HG03060 (cell line): ENCODE measurements at regions not wholly inside any gene's neighbourhood (a gene's known extent, or its start where the extent isn't known, plus 50 kb on each side); places are given as distances from the start of the nearest gene placed in this dataset.
A peak's percentile ranks its signal among the peaks of the same experiment; 100 is the strongest.

ENCODE experiments used
- ATAC-seq: cut with Tn5 transposase; IDR thresholded peaks from one replicate; pipeline ENCODE4 v1.9.1; 2021; ENCODE audit warnings: low read depth, moderate number of reproducible peaks; ENCODE audit not compliant: unreplicated experiment

DNA sequence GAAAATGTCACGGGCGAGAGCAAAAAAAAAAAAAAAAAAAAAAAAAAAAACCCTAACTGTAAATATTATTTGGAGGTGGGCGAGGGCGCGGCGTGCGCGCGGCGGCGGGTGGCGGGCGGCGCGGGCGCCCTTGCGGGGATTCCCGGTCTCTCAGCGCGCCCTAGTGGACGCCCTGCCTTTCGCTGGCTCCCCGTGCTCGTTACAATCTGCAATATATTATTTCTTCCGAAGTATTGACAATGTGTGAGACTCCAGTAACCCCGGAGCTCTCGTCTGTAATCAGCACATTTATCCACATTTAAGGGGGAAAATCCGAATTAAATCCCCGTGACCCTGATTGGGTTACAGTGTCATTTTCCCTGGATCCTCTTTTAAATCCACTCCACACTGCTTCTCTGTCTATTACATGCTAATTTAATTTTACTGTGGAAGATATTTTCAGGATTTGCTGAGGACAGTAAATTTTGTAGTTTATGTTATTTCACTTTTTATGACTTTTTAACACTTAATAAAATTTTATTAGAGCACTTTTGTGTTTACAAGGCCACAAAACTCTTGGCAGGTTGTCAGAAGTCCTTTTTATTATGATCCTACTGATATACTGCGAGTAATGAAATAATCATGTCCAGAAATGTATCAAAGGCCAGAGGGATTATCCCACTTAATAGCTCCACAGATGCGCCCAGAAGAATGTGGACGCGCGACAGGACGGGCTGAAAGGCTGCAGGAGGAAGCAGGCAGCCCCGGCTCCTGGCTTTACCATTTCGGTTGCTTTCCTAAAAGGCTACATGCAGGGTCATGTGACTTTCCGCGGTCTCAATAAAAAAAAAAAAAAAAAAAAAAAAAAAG is 369.1 kb downstream of the MTX2 start:
- peak; percentile 48 for ATAC-seq

DNA sequence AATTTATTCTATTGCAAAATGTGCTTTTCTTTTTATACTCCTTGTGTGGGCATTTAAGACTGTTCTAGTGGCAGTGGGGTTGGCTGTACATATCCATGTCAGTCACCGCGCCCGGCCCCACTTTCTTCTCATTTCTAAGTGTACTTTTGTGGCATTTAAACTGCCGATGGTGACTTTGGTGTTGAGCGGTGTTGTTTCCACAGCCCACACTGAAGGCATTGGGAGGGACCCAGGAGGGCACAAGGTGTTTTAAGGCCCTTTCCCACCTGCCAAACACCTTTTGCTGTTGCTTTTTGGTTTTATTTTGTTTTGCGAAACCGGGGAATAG is 369.7 kb downstream of the MTX2 start:
- ATAC-seq: no peak

DNA sequence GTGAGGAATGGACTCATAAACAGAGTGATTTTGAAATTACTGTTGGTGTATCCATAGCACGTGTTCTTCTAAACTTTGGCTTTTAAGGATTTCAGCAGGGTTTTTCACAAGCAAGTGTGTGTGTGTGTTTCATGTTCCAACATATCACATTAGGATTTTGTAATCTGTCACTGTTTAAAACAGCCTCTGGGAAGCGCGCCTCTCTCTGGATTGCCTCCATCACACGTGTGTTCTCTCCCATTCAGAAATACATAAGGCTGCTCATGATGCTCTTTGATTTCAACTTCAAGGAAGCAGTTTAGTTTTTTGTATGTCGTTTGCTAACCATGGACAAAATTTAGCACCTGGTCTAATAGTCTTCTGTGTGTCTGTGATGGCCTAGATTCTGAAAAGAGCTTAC is 370.4 kb downstream of the MTX2 start:
- no peak for ATAC-seq

DNA sequence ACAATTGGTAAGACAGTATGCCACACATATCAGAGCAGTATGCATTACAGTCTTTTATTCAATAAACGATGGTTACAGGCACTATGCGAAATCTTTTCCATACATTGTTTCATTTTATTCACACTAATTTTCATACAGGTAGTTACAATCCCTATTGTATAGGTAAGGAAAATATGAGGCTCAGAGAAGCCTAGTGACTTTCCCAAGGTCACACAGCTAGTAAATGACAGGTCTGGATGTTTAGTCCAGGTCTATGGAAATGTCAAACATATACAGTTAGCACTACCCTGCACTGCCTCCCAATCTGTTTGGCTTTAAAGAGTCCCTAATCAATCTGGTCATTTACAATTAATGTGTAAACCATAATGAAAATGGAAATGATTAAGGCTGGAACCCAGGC is 372.2 kb downstream of the MTX2 start:
- no peak for ATAC-seq

DNA sequence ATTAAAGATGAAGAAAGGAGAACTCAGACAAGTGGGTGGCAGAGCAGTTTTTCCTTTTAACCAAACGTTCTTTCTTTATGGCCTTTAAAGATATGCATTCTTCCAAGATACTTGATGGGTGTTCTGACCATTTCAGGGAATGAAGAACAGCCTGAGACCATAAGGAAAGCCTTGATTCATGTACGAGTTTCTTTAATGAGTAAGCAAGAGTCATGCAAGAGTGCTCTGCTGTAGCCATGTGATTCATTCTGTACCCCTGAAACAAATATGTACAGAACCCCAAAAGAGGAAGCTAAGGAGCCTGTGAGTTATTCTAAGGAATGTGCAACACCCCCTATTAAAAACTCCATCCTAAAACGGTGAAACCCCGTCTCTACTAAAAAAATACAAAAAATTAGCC is 372.8 kb downstream of the MTX2 start:
- ATAC-seq: peak; percentile 63

DNA sequence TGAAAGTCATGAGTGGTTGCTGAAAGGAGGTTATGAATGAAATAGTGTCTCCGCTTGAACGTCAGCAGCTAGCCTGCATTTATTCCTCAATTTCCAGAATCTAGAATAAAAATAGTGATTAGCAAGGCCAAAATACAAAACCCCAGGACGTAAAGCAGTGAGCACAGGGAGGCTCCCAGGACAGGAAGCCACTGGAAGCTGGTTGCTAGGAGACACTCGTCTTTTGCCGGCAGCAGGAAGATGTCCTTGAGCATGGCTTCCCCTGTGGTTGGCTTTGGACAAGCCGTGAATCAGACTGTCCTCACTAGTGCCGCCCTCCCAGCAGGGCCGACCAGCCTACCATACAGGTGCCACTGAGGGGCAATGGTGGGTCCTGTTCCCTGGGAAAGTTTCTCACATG is 374.4 kb downstream of the MTX2 start:
- ATAC-seq: no peak

DNA sequence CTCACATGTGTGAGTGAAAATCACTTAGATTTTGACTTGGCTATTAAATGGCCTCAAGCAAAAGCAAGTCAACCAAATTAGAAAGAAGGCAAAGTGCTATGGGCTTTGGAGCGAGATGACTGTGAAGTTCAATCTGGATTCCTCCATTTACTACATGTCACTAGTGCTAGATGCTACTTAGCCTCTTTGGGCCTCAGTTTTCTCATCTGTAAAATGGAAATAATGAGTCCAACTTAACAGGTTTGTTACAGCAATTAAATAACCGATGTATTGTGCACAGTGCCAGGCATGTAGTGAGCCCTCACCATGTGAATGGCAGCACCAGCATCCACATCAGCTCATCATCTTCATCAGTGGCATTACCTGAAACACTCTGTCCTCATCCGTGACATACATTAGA is 376.3 kb downstream of the MTX2 start:
- no peak for ATAC-seq

DNA sequence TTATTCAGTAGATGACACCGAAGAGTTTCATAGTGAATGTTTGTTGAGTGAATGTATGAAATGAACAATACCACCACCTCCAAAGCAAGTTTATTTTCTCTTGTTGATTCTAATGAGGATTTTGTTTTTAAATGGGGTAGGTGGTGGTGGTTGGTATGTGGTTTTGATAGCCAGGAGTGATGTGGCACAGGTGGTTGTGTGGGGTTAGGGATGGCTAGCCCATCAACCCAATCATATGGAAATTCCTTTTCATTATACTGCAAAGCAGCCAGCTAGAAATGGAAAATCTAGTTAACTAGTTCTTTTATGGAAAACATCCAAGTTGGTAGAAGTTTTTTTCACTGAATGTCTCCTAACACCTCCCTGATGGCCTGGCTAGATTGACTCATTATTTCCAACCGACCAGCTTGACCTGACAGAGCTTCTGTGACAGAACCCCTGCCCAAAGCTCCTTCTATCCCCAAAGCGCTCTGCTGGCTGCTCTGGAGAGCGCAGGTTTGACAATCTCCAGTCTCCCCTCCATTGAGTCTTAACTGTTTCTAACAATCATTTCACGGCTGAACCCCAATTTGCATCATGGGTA is 376.9 kb downstream of the MTX2 start:
- ATAC-seq: no peak

DNA sequence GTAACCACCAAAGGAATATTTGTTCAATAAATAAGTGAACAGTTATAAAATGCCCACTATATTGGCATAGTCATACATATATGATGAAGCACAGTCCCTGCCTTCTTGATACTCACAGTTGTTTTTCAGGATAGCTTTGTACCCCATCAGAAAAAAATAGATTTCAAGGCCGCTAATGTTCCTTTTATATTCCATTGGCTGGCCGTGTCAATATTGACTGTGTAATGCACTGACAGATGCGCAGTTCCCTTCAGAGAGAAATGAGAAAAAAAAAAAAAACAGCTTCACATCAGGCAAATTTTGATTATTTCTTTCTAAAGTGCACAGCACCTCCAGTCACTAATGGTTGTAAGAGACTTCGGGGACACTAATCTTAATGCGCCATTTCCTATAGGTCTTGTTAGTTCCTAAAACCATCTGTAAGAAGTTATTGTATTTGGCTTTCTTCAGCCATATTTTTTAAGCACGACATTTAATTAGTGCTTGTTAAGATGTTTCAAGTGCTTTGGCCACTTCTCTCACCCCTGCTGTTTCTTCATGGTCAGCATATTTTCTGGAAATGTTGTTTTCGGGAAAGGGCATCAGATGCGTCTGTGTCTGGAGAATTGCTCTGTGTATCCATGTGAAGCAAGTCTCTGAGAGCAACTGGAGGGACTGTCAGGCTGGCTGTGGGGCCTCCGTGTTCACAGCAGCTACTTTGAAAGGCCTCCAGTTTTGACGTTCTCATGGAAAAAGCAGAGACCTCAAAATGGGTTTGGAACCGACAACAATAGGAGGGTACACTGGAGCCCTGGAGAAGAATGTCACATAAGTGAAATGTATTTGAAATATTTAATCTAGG is 378.3 kb downstream of the MTX2 start:
- no peak for ATAC-seq

DNA sequence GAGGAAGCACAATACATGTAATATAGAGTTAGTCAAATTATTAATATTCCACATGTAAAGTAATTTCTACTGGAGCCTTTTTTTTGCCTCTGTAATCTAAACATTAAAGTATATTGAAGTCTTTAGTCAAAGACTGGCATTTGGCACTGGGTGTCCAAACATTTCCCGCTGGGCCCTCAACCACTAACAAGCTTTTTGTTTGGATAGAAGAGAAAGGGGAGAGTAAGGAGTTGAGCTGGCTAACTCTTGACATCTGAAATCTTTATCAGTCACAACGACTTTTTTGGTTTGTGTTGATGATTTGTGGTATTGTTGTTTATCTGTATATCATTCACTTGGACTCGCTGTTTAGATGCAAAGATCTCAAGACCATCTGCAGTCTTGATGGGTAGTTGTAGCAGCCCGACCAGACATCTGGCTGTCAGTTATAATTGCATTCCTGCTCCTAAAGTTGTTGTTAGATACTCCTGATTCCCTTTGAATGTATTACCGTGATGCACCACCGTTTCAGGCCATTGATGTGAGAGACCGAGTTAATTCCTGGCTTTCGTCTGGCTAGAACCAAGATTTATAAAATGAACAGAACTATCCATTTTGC is 379.6 kb downstream of the MTX2 start:
- no peak for ATAC-seq

DNA sequence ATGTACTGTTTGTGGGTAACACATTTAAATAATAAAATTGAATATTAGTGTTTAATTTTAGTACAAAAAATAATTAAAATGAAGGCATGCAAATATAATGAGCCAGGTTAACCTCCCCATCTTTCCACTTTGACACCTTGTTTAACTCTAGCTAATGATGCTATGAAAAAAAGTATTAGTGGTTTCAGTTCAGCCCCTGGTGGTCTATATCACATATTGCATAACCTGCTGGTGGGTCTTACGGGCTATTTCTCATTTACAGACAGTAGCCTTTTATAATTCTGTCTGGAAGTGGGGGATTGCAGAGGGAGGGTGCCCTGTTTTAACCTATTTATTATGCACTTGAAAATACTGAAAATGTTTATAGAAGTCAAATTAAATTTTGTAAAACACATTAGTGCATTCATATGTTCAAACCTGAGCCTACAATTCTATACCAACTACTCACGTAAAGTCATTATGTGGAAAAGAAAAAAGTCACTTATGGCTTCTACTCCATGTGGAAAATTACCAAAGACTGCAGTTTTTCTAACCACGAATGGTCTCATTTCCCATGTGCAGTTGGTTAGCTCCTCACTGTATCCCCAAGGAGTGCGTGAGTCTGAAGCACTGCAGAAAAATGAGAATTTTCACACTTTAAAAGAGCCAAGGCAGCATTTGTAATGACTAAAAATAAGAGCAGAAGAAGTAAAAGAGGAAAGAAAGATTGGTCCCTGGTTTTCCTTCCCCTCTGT is 381.0 kb downstream of the MTX2 start:
- no peak for ATAC-seq

DNA sequence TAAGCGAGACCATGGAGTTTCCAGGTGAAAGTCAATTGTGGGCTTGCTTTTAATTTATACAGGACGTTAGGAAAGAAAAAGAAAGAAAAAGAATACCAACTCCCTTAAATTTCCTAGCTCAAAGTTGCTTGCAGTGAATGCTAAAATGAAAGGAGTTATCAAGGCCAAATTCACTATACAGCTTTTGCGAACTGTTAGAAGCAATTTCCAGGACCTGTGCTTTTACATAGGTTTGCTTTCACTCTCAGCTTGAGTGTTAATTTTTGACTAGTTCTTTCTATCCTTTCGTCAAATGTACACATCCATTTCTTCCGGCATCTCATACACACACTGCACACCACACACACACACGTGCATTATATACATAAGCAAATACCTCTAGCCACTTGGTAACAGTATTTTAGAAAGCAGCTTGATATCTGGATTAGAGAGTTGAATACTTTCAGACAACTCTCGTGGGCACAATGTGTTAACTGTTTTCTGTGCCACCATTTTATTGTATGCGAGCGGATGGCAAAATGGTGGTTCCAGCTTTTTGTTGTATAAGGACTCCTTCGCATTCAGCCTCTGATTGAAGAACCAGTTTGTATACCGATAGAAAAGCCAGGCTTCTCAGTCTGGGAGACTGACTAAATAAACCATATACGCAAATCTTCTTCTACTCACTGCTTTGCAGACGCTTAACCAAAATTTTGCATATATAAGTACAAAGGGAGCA is 381.8 kb downstream of the MTX2 start:
- ATAC-seq: no peak

DNA sequence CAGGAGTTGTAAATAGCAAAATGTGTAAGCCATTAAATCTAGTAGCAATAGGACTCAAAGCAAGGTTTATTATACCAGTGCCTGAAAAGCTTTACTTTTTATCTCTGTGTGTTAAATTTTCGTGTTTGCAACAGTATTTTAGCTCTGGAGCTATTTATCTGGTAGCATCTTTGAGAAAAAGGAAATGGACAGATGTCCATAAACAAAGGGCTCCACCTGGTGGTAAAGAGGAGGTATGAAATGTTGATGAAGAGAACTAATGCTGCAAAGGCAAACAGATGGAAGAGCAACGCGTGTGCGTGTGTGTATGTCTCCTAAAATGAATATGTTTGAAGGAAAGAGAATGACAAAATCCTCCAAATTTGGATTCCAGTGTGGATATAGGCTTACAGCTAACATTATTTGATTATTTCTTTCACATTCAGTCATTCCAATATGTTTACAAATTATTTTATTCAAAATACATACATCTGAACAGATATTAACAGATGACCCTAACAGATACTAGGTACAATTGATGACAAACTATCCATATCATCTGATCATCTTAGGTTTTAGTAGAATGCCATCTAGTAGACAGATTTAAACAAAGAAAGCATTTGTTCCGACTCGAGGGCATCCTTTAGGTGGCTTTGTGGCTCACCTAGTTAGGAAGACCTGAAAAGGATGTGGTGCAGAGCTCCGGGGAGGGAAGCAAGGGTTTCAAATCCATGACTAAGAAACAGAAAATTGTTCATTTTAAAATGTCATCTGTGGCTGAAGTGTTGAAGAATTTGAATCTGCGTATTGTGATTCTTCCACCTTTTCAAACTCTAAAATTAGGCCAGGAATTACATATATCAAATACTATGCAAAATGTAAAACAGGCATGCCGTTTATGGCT is 383.3 kb downstream of the MTX2 start:
- ATAC-seq: no peak

DNA sequence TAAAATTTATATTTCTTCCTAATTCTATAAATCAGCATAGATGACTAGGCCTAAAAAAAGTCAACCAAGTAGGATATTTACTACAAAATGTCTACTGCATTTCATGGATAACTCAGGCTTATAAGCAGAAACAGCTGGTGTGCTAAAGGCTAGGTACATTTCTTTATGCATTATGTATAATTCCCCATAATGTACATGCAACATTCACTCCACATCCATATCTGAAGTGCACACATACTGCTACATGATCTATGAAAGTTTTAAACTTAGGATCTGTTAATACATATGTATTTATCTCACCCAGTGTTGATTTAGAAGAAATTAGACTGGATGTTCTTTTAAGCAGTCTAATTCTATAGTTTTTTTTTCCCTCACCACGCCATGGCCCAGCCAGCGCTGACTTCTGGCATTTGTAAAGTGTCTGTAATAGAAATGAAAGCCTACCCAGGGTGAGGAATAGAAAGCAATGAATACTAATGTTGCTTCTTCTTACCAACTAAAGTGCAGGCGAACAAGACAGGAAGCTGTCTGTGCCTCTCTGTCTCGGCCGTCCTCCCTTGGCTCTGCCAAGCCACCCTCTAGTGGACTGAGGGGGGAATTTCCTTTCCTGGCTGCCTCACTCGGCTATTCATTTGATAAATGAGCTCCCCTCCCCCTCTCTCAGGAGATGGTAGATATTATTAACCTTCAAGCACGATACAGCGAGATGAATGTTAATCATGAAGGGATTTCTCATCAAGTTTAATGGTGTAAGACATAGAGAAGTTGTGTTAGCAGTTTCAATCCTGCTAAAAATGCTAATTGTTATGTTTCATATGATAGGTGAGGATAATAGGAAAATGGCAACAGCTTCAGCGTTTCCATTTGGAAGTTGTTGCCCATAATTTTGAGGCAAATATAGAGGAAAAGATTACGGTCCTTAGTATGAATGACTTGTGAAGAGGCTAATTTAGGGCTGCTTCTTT is 384.5 kb downstream of the MTX2 start:
- no peak for ATAC-seq

DNA sequence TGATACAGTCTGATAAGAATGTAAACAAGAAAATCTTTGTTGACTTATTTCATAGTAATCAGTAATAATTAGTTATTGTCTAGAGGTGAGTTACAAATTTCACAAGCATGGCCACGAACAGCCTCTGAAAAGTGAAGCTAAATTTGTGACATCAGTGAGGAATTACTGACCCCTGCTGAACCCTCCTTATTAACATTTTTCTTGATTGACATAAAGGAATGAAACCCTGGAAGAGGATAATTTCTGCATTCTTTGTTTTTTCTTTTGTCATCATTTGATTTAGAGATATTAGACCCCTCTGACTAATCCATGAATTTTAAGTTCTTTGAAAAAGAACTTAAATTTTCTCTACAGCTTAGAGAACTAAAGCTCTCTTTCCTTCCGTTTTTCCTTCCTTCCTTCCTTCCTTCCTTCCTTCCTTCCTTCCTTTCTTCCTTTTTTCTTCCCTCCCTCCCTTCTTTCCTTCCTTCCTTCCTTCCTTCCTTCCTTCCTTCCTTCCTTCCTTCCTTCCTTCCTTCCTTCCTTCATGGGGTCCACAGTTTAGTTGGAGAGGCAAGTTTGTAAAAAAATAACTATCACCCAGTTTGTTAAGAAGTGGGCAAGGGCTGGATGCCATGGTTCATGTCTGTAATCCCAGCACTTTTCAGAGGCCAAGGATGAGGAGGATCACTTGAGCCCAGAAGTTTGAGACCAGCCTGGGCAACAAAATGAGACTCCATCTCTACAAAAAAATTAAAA is 387.0 kb downstream of the MTX2 start:
- no peak for ATAC-seq

DNA sequence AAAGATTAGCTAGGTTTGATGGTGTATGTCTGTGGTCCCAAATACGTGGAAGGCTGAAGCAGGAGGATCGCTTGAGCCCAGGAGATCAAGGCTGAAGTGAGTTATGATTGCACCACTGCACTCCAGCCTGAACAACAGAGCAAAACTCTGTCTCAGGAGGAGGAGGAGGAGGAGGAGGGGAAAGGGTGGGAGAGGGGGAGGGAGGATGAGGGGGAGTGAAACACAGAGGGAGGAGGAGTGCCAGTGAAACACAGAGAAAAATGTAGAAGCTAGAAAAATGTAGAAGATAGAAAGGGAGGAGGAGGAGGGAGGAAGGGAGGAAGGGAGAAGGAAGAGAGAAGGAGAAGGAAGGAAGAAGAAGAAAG is 387.5 kb downstream of the MTX2 start:
- no peak for ATAC-seq

DNA sequence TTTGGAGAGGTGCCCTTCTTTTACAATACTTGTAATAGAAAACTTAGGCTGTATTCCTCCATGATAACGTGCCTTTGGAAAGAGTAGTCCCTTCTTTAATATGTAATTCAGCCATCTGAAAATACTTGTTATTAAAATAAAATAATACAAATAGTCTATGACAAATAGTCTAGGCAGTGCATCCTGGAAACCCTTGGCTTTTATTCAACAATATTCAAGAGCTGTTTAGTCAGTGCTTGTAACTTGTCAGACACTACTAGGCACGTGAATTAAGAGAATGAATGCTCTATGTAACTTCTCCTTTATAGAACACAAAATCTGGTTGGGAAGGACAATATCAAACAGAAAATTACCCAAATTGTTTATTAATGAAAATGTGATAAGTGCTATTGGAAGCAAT is 388.2 kb downstream of the MTX2 start:
- no peak for ATAC-seq
